ENCODE measurements at regions not wholly inside any gene's neighbourhood (a gene's known extent, or its start where the extent isn't known, plus 50 kb on each side); places are given as distances from the start of the nearest gene placed in this dataset.

DNA sequence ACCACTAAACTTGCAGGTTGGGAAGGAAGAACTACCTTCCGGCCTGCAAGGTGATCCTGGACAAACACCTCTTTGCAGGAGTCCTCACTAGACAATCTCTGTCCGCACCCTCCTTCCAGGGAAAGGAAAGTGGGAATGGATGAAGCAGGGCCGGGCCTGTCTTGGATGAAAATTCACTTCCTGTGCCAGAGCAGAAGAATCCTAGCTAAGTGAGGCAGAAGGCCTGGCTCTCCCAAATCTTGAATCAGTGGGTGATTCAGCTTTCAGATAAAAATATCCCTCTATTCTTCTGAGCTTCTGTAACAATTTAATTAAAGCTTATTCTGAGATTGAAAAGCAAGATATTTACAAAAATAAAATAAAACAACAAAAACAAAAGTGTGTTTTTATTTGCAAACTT lies 281.9 kb upstream of the TLE4 start:
- DNase-seq, result no peak

DNA sequence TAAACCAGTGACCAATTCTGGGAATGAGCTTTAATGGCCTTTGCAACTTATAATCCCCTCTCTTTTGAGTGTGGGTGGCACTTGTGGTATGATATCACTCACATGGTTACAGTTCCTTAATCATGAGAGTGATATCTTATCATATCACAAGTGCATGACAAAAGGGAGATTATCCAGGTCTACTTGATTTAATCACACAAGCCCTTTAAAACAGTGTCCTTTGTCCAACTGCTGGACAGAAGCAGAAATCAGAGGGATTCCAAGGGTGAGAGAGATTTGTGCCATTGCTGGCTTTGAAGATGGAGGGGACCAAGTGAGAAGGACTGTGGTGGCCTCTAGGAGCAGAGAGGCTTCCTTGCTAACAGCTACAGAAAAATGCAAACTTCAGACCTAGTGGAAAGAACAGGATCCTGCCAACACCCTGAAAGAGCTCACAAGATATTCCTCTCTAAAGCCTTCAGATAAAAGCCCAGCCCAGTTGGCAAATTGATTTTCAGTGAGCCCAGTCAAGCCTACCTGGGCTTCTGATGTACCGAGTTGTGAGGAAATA lies 279.0 kb upstream of the TLE4 start:
- DNase-seq, result no peak

DNA sequence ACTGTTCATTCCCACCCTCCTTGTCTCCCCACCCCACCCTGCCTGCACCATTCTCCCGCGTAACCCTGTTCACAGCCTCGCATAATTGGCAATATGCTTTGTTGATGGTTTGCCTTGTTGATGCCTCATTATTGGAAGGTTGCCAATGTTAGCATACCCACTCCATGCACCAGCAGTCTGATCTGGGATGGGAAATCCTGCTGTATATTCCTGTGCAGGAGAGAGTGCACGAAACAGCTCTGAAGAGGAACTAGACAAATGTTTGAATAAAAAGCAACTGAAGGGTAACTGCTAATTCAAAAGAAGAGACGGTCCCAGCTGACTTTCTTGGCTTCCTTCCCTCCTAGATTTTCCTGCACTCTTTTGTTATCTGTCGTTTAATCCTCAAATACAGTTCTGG lies 271.7 kb upstream of the TLE4 start:
- DNase-seq, result peak; percentile 63 to 81

DNA sequence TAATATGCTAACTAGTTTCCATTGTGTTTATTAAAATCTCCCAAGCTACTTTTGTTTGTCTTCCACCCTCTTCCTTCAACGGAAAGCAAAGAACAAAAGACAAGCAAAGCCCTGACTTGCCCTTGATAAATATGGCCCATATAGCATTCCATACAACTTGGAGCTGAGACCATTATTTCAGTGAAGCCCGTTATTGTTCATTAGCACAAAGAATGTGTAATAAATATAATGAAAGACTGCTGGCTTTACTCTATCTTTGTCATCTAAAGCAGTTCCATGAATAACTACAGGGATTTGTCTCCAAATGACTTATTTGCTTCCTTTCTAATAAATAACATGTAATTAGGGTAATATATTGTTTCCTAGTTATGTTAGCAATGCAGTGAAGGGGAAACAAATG lies 270.7 kb upstream of the TLE4 start:
- no peak for DNase-seq

DNA sequence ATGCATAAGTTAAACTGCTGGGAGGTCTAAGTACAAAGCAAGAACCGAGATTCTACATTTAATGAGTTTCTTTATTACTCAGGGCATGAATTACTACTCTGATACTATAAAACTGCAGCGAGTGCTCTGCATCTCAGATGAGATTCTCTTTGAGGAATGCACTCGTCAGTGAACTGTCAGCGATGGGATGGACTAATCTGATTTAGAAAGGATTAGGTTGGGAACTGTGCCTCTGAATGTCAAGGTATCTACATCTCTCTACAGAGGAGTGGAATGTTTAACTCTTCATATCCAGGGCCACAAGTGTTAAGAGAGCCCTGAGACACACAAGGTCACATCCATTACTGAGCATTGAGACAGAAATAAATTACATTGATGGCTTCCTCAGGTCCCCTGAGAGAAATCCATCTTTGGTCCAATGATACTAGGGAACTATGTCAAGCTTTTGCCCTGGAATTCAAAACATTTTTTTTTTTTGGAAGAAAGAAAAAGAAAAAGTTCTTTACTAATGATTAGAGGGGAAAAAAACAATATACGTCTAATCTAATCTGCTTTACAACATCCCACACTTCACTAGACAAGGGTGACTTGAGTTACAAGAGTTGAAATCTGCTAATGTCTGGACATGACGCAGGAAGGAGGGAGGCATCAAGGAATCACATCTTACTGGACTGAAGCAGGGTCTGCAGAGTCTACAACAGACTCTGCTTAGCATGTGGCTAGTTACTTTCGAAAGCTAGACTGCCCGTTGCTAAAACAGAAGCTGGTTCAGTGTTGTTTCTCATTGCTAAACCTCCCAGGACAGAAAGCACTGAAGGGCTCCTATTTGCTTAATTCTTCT lies 270.0 kb upstream of the TLE4 start:
- no peak for DNase-seq

DNA sequence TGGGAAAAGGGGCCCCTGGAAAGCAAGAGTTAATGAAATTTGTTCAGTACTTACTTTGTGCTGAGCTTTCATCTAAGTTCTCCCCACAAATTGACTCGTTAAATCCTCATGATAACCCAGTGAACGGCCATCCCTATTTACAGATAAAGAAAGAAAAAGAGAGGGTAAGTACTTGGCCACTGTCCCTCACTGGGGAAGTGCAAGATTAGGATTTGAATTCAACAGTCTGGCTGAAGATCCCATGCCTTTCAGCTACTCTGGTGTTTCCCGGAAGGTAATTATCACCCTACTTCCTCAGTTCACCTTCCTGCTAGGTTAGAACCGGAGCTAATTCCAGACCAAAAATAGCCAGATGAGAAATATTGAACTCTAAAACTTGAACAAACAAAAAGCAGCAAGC lies 269.2 kb upstream of the TLE4 start:
- DNase-seq, result no peak

DNA sequence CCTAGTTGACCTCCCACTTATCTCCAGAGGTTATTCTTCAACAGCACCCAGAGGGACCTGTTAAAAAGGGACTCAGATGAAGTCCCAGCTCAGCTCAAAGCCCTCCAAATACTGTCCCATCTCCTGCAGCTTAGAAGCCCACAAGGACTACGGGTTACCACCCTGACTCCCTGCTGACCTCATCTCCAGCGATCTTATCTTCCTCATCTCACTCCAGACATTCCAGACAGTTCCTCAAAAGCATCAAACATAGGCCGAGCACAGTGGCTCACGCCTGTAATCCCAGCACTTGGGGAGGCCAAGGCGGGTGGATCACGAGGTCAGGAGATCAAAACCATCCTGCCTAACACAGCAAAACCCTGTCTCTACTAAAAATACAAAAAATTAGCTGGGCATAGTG lies 263.8 kb upstream of the TLE4 start:
- DNase-seq, result no peak

DNA sequence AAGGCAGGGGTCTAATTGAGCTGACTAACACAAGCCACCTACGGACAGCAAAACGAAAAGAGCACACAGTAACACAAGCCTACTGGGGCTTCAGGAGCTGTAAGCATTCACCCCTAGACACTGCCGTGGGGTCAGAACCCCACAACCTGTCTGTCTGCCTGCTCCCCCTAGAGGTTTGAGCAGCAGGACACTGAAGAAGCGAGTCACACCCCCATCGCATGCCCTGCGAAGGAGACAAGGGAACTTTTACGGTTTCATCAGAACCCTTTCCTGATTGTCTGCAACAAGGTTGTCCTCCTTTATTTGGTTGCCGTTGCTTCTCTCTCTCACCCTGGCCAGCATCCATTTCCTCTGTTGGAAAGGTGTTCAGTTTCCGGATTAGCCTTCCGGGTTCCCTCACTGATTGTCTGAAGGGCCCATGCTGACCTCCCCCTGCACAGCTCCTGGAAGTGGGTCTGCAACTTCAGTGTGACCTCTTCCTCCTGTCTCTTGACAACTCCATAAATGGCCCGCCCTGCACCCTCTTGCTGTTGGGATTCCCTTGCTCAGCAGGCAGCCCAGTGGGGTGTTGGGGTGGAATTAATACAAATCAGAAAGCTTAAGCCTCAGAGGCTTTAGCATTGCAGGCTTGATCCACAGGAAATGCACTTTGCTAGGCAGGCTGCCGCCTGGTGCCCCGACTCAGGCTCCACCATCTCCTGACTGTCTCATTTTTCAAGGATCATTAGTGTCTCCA lies 258.9 kb upstream of the TLE4 start:
- DNase-seq, result no peak

DNA sequence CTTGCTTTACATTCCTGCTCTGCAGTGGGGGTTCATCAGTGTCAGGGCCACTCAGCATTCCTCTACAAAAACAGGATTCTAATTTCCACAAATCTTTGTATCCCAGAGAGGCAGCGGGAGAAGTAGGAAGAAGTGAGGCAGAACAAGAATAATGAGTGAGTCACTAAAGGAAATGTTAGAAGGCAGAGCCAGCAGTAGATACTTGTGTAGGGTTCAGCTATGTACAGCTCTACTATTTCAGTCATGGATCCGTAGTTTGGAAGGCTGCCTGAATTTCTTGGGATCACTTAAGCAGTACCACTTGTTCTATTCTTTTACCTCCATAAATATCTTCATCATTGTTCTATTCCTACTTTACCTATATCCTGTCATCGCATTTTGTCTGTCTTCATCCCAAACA lies 246.3 kb upstream of the TLE4 start:
- DNase-seq, result no peak

DNA sequence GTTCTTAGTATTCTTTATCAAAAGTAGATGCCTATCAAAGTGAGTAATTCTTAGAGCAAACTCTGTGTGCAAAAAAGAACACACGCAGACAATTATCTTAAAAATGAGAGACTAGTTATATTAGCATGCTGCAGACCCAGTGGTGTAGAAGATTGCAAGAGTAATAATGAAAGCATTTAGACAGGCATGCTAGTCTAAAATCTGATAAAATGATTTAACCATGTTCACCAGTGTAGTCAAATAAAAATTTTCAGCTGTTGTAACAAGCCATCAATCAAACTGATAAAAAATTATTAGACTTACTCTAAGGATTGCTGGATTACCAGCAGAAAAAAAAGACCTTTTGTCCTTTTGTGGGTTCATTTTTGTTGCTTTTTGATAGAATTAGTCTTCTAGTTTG lies 241.9 kb upstream of the TLE4 start:
- DNase-seq, result no peak

DNA sequence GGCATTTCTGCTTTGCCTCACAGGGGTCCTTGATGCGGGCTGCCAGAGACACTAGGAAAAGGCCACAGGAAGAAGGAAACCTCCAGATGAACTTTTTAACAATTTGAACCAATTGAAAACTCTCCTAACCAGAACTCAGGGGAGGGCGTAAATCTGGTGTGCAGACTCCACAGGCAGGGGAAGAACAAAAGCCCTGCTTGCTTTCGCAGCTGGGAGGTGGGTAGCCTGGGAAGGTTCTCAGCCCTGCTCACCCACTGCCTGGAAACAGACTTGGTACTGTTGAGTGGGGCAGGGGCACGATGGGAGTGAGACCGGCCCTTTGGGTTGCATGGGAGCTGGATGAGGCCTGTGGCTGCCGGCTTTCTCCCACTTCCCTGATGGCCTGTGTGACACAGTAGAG lies 237.8 kb upstream of the TLE4 start:
- DNase-seq, result no peak

DNA sequence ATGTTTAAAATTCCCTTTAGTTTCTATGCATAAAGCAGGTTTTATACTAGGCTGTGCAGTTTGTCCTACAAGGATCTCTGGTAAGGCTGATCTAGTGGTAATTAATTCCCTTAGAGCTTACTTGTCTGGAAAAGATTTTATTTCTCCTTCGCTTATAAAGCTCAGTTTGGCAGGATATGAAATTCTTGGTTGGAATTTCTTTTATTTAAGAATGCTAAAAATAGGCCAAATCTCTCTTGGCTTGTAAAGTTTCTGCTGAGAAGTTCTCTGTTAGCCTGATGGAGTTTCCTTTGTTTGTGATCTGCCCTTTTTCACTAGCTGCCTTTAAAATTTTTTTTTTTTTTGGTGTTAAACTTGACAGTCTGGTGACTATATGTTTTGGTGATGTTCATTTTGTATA lies 237.1 kb upstream of the TLE4 start:
- no peak for DNase-seq

DNA sequence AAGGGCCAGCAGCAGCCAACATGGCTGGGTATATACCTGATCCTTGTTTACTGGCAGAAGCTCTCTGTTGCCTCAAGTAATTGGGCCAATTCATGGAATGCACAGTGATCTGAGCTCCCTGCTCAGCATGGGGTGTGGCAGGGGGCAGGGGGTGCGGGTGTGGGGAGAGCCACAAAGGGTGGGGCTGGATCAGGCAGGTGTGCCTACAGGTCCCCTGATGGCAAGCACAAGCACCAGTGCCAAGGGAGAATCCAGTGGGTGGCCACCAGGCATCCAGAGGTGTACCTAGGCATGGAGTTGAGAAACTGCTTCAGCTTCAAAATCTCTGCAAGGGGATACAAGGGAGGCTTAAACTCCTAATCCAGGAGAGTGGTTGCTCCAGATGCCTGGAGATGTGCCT lies 235.8 kb upstream of the TLE4 start:
- no peak for DNase-seq

DNA sequence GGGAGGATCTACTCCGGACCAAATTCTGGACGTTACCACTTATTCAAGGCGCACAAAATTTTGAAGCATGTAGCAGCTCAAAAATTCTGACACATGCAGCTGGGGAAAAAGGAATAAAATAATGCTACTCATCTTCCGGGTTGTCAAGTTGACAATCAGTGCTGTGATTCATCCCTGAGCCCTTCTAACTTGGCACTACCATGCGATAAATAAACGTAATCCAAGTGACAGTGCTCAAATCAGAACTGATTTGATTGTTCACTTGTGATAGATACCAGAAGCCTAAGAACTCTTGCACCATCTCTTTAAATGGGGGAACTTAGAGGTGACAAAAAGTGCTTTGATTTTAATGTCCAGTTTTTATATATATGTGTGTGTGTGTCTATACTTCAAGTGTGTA lies 230.2 kb upstream of the TLE4 start:
- DNase-seq, result no peak

DNA sequence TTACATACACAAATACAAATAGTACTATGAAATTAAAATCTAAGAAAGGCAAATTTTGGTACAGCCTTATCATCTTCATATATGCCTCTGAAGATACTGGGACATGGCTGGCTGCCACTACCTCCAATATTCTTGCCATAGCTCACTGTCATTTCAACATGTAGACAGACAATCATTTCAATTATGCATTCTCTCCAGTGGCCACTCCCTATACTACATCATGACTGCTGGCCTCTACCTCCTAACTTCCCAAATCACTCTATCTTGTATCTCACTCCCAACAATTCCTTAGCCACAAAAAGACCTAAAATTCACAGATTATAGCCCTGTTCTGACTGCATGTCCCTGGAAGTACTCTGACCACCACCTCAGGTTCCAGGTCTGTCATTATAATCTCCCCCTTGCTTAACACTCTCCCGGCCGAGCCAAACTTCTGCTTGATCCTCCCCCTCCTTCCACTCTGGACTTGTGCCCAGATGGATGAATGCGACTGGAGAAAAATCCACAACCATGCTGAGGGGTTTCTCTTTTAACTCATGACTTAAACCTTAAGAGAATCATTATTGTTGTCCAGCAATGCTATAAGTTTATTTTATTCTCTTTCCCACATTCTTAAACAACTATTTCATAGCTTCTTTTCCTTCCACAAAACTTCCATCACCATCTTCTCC lies 225.3 kb upstream of the TLE4 start:
- DNase-seq, result no peak

DNA sequence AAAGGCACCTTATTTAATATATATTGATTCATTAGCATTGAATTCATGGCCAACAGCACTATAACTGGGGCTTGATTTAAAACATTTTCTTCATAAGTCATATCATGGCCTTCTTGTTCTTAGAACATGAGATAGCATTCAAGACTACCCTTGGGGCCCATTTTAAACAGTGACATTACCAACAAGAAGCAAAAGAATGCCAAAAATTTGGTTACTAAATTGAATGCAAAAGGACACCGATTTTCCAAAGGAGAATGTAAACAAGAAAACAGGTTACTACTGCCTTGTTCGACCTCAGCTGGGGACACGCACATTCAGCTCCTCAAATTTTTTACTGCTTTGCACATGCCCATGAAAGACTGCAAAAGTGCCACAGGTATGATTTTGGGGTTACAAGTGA lies 219.4 kb upstream of the TLE4 start:
- no peak for DNase-seq

DNA sequence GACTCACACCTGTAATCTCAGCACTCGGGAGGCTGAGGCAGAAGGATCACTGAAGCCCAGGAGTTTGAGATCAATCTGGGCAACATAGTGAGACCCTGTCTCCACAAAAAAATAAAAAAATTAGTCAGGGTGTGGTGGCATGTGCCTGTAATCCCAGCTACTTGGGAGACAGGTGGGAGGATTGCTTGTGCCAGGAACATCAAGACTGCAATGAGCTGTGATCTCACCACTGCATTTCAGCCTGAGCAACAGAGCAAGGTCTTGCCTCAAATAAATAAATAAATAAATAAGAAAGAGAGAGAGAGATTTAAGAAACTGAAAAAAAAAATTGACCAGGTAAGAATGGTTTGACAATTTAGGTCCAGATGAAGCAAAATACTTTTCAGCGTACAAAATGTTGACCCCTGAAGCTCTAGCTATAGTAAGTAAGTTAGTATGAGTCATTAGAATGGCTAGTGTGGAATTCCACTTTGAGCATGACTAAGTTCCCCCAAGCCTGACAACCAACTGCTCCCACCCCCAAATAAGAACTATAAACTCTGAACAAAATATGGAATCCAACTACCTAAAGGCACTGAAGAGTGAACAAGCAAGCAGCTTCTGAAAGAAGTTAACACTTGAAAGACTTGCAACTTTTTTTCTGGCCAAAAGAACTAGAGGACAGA lies 217.8 kb upstream of the TLE4 start:
- no peak for DNase-seq

DNA sequence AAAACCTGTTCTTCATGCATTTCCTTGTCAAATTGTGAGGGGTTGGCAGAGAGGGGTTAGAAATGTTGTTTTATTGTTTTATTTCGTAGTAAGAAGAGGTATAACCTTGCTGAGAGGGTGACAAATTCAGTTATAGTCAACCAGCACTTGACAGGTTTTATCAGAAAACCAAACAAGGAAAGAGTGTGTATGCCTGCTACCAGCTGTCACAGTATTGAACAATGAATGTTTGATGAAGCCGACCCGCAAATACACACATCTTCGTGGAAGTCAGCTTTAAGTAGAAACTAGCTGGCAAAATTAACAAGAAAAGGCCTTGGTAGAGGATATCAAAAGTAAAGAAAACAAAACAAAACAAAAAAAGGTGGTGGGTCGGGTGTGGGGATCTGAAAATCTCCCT lies 214.6 kb upstream of the TLE4 start:
- DNase-seq, result peak in 1 of 2 experiments; percentile 12

DNA sequence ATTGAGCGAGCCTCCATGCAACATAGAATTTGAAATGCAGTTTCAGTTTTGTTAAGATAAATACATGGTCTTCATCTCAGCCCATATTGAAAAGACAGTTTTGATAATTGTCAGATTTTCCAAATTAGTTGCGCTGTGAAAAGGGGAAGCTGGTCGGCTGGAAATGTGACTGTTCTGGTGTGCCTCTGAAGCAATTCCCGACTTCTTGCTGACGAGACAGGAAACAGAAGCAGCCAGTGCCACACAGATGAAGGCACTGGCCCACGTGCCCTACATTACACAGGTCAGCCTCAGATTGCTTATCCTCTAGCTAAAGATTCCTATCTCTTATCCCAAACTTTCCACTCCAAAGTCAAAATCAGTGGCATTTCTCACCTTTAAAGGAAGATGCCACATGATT lies 214.1 kb upstream of the TLE4 start:
- DNase-seq, result no peak

DNA sequence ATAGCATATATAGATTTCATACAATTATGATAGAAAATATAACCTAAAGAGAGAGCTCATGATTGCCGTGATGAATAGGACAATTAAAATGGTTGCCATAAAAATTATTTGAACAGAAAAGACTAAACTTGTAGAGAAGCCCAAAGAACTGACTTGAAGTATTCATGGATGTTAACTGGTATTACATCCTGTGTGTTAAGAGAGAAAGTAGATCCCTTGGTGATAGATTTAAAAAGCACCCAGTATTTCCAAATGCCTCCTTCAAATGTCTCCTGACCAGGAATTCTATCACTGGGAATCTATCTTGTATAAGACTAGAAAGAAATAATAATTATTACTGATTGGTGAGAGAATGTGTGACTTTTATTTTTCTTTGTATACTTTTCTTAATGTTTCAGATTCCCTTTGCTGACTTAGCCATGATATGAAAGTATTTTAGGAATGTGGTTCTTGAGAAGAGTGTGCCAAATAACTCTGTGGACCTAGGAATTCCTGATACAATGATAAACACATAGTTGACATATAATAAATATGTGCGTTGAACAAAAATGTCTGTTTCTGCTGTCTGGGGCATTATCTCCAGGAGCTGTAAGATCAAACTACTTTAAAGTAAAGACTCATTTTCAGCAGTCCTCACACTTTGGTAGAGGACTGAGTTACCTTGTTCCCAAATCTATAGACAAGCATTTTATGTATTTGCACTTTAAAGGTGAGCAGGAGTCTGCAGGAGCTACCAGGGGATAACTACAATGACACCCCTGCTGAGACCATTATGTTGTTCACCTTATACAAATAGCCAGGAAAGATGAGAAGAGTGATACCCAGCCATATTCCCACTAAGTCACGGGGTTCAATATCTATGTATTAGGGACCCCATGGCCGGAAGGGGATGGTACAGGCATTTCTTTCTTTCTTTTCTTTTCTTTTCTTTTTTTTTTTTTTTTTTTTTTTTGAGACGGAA lies 211.1 kb upstream of the TLE4 start:
- DNase-seq, result peak; percentile 30 to 70

DNA sequence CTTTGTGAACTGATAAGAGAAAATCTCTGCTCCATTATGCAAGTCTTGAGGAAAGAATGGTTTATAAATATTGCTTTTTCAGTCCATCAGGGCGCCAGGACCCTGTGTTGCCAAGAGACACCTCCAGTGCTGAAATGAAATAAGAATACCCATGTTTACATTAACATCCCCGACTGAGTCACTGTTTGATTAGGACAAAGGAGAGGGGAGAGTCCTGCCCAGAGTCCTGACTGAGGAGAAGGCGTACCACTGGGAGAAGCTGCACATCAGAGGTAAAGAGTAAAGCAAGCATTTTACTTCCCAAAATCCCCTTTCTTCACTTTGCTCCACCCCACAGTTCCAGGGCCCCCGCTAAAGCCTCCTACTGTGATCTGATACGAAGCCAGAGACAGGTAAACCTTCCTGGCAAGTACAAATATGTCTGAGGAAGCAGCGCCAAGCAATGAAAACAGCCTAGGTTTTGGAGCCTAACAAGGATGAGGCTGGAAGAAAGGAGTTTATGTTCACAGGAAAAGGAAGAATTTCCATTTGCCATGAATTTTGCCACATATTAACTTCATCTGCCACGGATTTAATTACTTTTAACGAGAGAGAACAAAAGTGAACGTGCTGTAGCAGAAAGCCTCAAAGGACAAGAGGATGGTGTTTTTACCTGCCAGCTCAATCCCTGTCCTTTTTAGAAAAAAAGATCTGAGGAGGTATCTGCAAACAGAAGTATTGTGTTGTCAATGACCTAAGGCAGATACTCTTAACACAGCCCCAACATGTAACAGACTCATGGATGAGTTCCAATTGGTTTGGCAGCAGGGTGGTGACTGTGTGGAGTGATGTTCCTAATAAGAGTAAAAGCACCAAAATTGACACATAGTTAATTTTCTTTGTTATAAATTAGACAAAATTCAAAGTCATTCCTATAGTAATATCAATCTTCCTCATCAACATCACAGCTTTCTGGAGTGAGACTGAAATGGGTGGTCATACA lies 209.4 kb upstream of the TLE4 start:
- DNase-seq, result peak; percentile 49 to 75
